Left ventricle myocardium inferior (tissue), 1 donor: ENCODE measurements at regions not wholly inside any gene's neighbourhood (a gene's known extent, or its start where the extent isn't known, plus 50 kb on each side); places are given as distances from the start of the nearest gene placed in this dataset.
"Not testable (repeated sequence)": the region's sequence is repeated elsewhere in the genome, so short reads cannot be mapped to it uniquely, and the experiment has no call there.

ENCODE experiments used
- DNase-seq: peaks from one replicate; pipeline ENCODE4 v3.0.0-alpha.2; 2020
- H3K27ac ChIP-seq: fragments of 200-600 bp; replicated peaks from 2 replicates; pipeline ENCODE4 v1.8.0; 2021
- H3K27me3 ChIP-seq: fragments of 200-600 bp; 2 replicates; pipeline ENCODE4 v1.8.0; 2021; ENCODE audit warnings: low read depth
- H3K36me3 ChIP-seq: fragments of 200-600 bp; 2 replicates; pipeline ENCODE4 v1.8.0; 2021
- H3K4me1 ChIP-seq: fragments of 200-600 bp; 2 replicates; pipeline ENCODE4 v1.8.0; 2021
- H3K4me3 ChIP-seq: fragments of 200-600 bp; 2 replicates; pipeline ENCODE4 v1.8.0; 2021; ENCODE audit warnings: mild to moderate bottlenecking, moderate library complexity
- H3K9me3 ChIP-seq: fragments of 200-600 bp; replicated peaks from 2 replicates; pipeline ENCODE4 v1.8.0; 2021
- intact Hi-C: fragments of 100-400 bp; cut with micrococcal nuclease; formaldehyde crosslinking; loops from one replicate; pipeline ENCODE4 v1.11.0; 2022
- TF ChIP-seq, protein P1 (sequence below): fragments of 200-600 bp; IDR thresholded peaks from 2 replicates; pipeline ENCODE4 v1.8.0; 2021; ENCODE audit warnings: antibody characterized with exemption, mild to moderate bottlenecking, borderline replicate concordance
- donor health status: DM: no; HTN: yes; CAD: no; lungs with severe emphysema.

DNA sequence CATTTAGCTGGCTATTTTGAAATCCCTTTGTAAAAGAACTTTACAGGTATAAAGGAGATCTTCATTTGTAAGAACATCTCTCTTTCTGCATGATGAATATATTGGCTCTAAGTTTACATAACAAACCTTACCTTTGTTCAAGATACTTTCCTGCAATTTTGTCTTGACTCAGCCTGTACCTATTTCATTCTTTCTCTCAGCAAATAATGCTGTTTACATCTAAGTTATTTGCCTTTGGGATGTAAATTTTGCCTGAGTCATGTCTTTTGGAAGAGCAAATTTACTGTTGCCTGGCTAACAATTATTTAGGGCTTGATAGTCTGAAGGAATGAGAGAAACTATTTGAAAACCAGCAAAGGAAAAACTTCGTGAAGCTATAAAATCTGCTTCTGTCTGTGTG lies 210.4 kb upstream of the TGIF2LY start:
- H3K4me1 ChIP-seq, H3K9me3 ChIP-seq, H3K27ac ChIP-seq, H3K27me3 ChIP-seq, H3K36me3 ChIP-seq, intact Hi-C loops, DNase-seq, H3K4me3 ChIP-seq: not testable (repeated sequence)

DNA sequence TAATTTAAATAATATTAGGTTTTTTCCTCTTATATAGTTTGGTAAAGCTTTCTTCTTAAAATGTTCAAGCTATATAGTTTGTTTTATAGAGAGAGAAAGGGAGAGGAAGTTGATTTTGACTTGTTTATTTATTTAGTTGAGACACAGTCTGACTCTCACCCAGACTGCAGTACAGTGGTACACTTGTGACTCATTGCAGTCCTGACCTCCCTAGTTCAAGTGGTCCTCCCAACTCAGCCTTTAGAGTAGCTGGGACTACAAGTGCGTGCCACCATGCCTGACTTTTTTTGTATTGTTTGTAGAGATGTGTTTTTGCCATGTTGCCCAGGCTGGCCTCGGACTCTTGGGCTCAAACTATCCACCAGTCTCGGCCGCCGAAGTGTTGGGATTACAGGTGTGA lies 187.4 kb upstream of the TGIF2LY start:
- H3K27ac ChIP-seq, H3K9me3 ChIP-seq, DNase-seq, H3K4me1 ChIP-seq, intact Hi-C loops, H3K4me3 ChIP-seq, H3K36me3 ChIP-seq, H3K27me3 ChIP-seq: not testable (repeated sequence)

DNA sequence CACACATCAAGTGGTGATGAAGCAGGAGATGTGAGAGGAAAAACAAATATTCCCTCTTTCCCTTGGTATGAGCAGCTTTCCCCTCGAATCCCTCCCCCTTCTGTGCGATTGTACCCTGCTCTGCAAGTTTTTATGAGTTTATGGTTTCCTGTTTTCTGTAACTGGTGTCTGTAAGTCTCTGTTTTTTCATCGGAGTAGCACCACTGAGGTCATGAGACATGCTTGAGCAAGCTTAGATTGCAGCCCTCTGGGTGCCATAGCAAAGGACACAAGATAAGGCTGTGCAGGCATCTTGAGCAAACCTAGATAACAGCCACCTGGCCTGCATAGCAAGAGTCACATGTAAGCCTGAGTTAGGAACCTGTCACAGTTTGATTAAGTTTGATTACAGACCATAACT lies 174.6 kb upstream of the TGIF2LY start:
- H3K27ac ChIP-seq, H3K4me1 ChIP-seq, H3K9me3 ChIP-seq, H3K36me3 ChIP-seq, H3K27me3 ChIP-seq, intact Hi-C loops, H3K4me3 ChIP-seq, DNase-seq: not testable (repeated sequence)

- H3K4me1 ChIP-seq, H3K27ac ChIP-seq, intact Hi-C loops, H3K27me3 ChIP-seq, H3K36me3 ChIP-seq, H3K4me3 ChIP-seq, DNase-seq, H3K9me3 ChIP-seq: not testable (repeated sequence)
- TF ChIP-seq, protein P1, sequence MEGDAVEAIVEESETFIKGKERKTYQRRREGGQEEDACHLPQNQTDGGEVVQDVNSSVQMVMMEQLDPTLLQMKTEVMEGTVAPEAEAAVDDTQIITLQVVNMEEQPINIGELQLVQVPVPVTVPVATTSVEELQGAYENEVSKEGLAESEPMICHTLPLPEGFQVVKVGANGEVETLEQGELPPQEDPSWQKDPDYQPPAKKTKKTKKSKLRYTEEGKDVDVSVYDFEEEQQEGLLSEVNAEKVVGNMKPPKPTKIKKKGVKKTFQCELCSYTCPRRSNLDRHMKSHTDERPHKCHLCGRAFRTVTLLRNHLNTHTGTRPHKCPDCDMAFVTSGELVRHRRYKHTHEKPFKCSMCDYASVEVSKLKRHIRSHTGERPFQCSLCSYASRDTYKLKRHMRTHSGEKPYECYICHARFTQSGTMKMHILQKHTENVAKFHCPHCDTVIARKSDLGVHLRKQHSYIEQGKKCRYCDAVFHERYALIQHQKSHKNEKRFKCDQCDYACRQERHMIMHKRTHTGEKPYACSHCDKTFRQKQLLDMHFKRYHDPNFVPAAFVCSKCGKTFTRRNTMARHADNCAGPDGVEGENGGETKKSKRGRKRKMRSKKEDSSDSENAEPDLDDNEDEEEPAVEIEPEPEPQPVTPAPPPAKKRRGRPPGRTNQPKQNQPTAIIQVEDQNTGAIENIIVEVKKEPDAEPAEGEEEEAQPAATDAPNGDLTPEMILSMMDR = peak; percentile 59
Observed at GRCh38 chrY:3405585-3405984, 173.3 kb upstream of the TGIF2LY start.

- intact Hi-C loops, H3K27me3 ChIP-seq, H3K9me3 ChIP-seq, H3K36me3 ChIP-seq, H3K4me3 ChIP-seq, DNase-seq, H3K4me1 ChIP-seq, H3K27ac ChIP-seq: not testable (repeated sequence)
Observed at GRCh38 chrY:3406896-3407452, 171.9 kb upstream of the TGIF2LY start.

- H3K4me3 ChIP-seq, intact Hi-C loops, H3K4me1 ChIP-seq, DNase-seq, H3K9me3 ChIP-seq, H3K27me3 ChIP-seq, H3K36me3 ChIP-seq, H3K27ac ChIP-seq: not testable (repeated sequence)
Observed at GRCh38 chrY:3410322-3410892, 168.5 kb upstream of the TGIF2LY start.
